Amygdala (tissue), 56 donors: ENCODE measurements at regions not wholly inside any gene's neighbourhood (a gene's known extent, or its start where the extent isn't known, plus 50 kb on each side); places are given as distances from the start of the nearest gene placed in this dataset.

ENCODE experiments used
- DNase-seq, 56 donors: peaks; one replicate each; lab custom pipeline; 2025; lab: John Stamatoyannopoulos, UW

GRCh38 chr2:59084326-59084725 lies 843.2 kb upstream of the FANCL start:
- DNase-seq: no peak

DNA sequence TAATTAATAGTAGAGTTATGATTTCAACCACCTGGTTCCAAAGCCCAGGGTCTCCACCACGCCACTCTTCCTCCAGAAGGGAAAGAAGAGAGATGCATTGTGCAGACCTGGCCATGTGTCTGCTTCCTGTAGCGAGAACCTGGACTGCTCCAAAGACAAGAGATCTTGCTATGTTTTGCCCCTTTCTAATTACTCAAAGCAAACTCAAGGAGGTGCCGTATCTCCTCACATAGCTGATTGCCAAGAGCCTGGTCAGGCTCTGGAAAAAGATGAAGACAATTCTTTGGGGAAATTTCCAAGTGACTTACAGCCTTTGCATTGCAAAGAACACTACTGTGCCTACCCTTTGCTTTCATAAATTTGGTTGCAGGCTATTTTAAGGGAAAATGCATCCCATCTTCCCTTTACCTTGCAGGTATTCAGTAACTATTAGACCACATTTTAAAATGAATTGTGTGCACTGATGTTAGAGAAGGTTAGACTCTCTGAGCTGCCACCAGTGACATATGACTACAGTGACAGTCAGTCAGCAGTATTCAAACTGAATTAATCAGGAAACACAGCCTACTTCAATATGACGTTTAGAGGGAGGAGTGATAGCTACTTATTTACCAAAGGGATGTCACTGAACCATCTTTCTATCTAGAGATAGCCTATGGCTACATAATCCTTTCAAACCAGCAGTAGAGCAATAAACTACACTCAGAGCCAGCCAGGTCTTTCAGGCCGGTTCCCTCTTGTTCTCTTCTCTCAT lies 842.1 kb upstream of the FANCL start:
- DNase-seq: no peak

DNA sequence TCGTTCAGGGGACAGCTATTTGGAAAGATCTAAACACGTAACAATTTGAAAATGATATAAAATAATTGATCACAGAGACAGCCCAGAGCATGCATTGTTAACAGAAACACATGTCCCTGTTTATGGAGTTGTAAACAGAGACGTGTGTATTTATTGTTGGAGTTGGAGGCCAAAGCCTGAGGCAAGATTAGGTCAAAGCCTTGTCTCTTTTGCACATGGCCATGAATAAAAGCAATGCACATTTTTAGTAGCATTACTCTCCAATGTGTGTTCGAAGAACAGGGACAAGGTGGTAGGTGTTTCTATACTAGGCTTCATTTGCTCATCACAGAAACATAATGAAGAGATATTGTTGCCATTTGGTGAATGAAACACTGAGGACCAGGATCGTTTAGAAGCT lies 841.5 kb upstream of the FANCL start:
- no peak for DNase-seq

GRCh38 chr2:59080451-59081181 lies 839.5 kb upstream of the FANCL start:
- no peak for DNase-seq

GRCh38 chr2:59077981-59078531 lies 836.9 kb upstream of the FANCL start:
- DNase-seq: no peak

DNA sequence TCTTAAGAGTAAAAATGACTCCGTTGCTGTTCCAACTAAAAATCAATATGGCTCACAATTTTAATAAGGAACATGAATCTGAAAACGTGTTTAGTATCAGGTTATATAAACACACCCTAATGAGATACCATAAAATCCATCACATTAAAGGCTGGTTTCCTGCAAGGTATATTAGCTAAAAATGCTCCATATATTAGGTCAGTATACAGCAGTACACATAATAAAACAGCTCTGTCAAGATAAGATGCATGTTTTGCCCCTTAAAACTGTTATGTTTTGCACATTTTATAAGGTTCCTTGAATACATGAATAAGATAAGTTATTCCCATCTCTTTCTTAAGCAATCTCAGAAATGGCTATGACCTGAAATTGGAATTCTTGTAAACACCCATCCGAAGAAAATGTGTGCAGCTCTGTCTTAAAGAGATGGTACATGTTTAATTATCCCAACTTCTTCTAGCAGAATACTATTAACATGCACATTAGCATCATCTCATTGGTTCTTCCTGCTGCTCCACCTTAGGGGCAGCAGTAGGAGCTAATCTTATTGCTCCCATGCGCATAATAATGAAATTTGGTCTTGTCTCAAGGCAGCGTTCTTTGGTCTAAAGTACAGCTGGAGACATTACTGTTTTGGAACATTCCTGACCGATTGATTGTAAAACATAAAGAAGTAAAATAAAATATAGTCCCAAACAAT lies 836.1 kb upstream of the FANCL start:
- DNase-seq: no peak

- DNase-seq: no peak
Measured at GRCh38 chr2:59076079-59076619, 835.0 kb upstream of the FANCL start.

DNA sequence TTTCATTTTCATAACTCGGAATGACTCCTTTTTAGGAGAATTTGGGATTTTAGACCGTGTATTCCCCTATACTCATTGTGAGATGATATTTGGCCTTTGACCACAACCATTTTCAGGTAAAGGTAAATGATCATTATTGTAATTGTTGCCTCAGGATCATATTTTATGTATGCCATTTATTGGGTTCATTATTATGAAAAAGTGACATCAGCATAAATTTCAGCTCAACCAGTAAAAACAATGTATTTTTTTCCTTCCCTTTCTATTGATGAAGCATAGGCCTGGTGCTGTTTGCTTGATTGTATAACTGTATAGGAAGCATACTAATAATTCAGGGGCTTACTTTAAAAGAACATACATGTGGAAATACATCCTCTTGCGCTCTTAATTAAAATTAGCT lies 832.9 kb upstream of the FANCL start:
- DNase-seq: no peak

DNA sequence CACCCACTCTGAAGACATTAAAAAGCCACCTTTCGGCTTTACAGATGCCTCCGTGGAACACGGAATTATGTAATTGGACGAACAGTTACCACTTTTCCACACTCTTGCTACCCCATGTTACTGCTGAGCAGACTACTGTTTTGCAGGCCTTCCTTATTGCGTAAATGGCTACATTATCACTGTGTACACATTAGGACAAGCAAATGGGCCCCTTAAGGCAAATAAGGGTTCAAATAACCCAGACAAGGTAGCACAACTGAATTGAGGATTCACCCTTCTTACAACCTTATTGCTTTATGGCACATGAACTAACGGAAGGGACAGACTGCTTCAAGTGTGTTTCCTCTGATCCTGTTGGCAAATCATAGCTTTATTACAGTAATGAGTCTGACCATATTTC lies 832.2 kb upstream of the FANCL start:
- no peak for DNase-seq

- no peak for DNase-seq
Measured at GRCh38 chr2:59068255-59068654, 827.1 kb upstream of the FANCL start.

- no peak for DNase-seq
Measured at GRCh38 chr2:59066787-59067399, 825.8 kb upstream of the FANCL start.

GRCh38 chr2:59047373-59047995 lies 806.4 kb upstream of the FANCL start:
- DNase-seq: no peak

- DNase-seq: peak in 1 of 56 donors; percentile 0
Measured at GRCh38 chr2:59046401-59047372, 805.6 kb upstream of the FANCL start.

GRCh38 chr2:59044736-59045135 lies 803.6 kb upstream of the FANCL start:
- no peak for DNase-seq

- no peak for DNase-seq
Measured at GRCh38 chr2:59041139-59041538, 800.0 kb upstream of the FANCL start.

GRCh38 chr2:59034837-59035236 lies 793.7 kb upstream of the FANCL start:
- DNase-seq: no peak

GRCh38 chr2:59034106-59034505 lies 793.0 kb upstream of the FANCL start:
- DNase-seq: no peak

GRCh38 chr2:59033661-59034060 lies 792.5 kb upstream of the FANCL start:
- no peak for DNase-seq

- DNase-seq: no peak
Measured at GRCh38 chr2:59032499-59032898, 791.4 kb upstream of the FANCL start.
